ENCODE measurements at regions not wholly inside any gene's neighbourhood (a gene's known extent, or its start where the extent isn't known, plus 50 kb on each side); places are given as distances from the start of the nearest gene placed in this dataset.

GRCh38 chr6:10221178-10221577 lies 193.7 kb downstream of the TFAP2A start:
- DNase-seq = no peak
- H3K4me1 ChIP-seq = no peaks in the 10 kb centered on the region
- no peak overlapping the region for H3K4me3 ChIP-seq
- TF ChIP-seq CTCF (IDR thresholded peaks at IDR 0.05) (no peak), POLR2A (IDR thresholded peaks at IDR 0.05) (no peak)
- H3K27ac ChIP-seq = no peak overlapping the region
- no peaks in the 10 kb centered on the region for H3K36me3 ChIP-seq
- intact Hi-C loops (cut with DNase I; ENCODE audit: low total_unique reads) = no loop called here
- no peaks in the 10 kb centered on the region for H3K27me3 ChIP-seq
- H3K9me3 ChIP-seq = no peaks in the 10 kb centered on the region

GRCh38 chr6:10219510-10219909 lies 195.4 kb downstream of the TFAP2A start:
- H3K27ac ChIP-seq = no peak overlapping the region
- TF ChIP-seq POLR2A (IDR thresholded peaks at IDR 0.05) (no peak), CTCF (IDR thresholded peaks at IDR 0.05) (no peak)
- intact Hi-C loops (cut with DNase I; ENCODE audit: low total_unique reads) = no loop called here
- H3K27me3 ChIP-seq = no peaks in the 10 kb centered on the region
- no peaks in the 10 kb centered on the region for H3K4me1 ChIP-seq
- H3K4me3 ChIP-seq = no peak overlapping the region
- no peaks in the 10 kb centered on the region for H3K9me3 ChIP-seq
- no peak for DNase-seq
- no peaks in the 10 kb centered on the region for H3K36me3 ChIP-seq

- Histone ChIP-seq H3K9me3 (no peaks in the 10 kb centered on the region), H3K4me3 (no peak overlapping the region), H3K27ac (no peak overlapping the region), H3K27me3 (no peaks in the 10 kb centered on the region), H3K36me3 (no peaks in the 10 kb centered on the region), H3K4me1 (no peaks in the 10 kb centered on the region)
- DNase-seq = no peak
- TF ChIP-seq POLR2A (IDR thresholded peaks at IDR 0.05) (no peak), CTCF (IDR thresholded peaks at IDR 0.05) (no peak)
- intact Hi-C loops (cut with DNase I; ENCODE audit: low total_unique reads) = no loop called here
Measured at GRCh38 chr6:10217111-10217510, 197.8 kb downstream of the TFAP2A start.

GRCh38 chr6:10215326-10216110 lies 199.4 kb downstream of the TFAP2A start:
- Histone ChIP-seq H3K4me1 (no peaks in the 10 kb centered on the region), H3K4me3 (no peak overlapping the region), H3K27me3 (no peaks in the 10 kb centered on the region), H3K9me3 (no peaks in the 10 kb centered on the region), H3K27ac (no peak overlapping the region), H3K36me3 (no peaks in the 10 kb centered on the region)
- no peak for DNase-seq
- intact Hi-C loops (cut with DNase I; ENCODE audit: low total_unique reads) = no loop called here
- TF ChIP-seq POLR2A (IDR thresholded peaks at IDR 0.05) (no peak), CTCF (IDR thresholded peaks at IDR 0.05) (no peak)

GRCh38 chr6:10210052-10210451 lies 204.8 kb downstream of the TFAP2A start:
- no peaks in the 10 kb centered on the region for H3K9me3 ChIP-seq
- H3K4me1 ChIP-seq = no peaks in the 10 kb centered on the region
- no peaks in the 10 kb centered on the region for H3K27me3 ChIP-seq
- DNase-seq = no peak
- TF ChIP-seq CTCF (IDR thresholded peaks at IDR 0.05) = no peak
- TF ChIP-seq POLR2A (IDR thresholded peaks at IDR 0.05) = no peak
- H3K27ac ChIP-seq = no peak overlapping the region
- H3K4me3 ChIP-seq = no peak overlapping the region
- no peaks in the 10 kb centered on the region for H3K36me3 ChIP-seq
- intact Hi-C loops (cut with DNase I; ENCODE audit: low total_unique reads) = no loop called here

All from uterus (tissue), 3 donors.